ENCODE measurements at regions not wholly inside any gene's neighbourhood (a gene's known extent, or its start where the extent isn't known, plus 50 kb on each side); places are given as distances from the start of the nearest gene placed in this dataset.
"Not testable (repeated sequence)": the region's sequence is repeated elsewhere in the genome, so short reads cannot be mapped to it uniquely, and the experiment has no call there.

DNA sequence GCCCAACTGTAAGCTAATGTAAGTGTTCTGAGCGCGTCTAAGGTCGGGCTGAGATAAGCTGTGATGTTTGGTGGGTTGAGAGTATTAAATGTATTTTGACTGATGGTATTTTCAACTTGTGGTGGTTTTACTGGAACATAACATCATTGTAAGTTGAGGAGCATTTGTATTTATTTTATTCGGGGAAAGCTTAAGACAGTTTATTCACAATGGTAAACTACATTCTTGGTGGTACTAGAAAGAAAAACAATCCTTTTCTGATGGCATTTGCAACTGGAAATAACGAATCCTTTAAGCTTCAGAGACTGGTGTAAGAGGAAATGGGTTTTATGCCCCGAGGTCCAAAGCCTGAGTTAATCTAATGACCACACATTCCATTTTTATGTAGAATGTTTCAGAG, 283.3 kb upstream of the NETO1 start:
- no peak for DNase-seq (ENCODE audit: low read depth in 3 of 3, low spot score in 1 of 3)

DNA sequence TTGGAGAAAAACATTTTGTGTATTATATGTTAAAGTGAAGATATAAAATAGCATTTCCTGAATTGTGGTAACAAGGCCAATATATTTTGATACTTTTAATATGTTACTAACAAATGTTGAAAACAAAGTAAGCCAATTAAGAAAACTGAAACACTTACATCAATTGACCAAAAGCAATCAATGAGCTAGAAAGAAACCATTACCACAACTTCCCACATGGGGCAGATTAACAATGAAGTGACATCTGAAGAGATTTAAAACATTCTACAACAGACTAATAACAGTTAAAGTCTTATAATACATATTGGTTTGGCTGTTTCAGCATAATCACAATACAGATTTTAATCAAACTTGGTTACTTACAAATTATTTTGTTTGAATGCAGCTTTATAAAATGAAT, 282.4 kb upstream of the NETO1 start:
- no peak for DNase-seq (ENCODE audit: low read depth in 3 of 3, low spot score in 1 of 3)

DNA sequence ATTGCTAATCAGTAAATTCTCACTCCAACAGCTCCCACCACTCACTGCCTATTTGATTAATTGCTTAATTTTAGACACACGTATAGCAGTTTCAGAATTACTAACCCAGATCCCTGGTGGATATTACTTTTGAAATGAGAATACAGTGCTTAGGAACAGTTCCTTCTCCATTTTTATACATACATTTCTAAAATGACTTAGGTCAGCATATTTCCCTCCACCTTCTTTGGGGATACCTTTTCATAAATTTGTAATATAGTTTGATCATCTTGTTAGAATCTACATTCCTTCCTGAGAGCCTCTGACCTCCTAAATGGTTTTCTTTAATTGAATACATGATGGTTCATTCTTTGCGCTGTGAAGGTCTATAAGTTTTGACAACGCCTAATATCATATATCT, 279.8 kb upstream of the NETO1 start:
- no peak for DNase-seq (ENCODE audit: low read depth in 3 of 3, low spot score in 1 of 3)

DNA sequence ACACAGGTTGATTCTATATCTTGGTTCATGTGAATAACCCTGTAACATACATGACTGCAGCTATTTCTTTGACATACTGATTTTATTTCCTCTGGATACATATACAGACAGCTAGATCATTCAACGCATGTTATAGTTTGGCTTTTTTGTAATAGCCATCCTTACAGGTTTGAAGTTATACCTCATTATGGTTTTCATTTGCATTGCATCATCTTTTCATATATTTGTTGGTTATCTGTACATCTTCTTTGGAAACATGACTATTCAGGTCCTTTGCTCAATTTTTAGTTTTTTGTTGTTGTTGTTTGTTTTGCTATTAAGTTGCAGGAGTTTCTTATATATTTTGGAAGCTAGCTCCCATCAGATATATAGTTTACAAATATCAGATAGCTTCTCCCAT, 276.2 kb upstream of the NETO1 start:
- DNase-seq (ENCODE audit: low read depth in 3 of 3, low spot score in 1 of 3), result no peak

DNA sequence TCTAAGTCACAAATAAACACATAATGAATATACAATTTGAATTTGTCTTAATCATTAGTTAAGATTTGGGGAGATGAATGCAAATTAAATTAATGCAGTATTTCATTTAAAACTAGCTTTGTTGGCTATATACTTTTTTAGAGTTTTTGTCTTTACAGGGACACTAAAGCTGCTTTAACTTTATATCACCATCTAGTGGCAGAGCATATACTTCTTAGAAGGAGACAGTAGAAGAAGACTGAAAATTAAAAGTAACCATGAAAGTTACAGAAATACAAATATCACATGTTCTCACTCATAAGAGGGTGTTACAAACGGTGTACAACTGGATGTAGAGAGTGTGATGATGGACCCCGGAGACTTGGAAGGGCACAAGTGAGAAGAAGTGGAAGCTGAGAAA, 268.3 kb upstream of the NETO1 start:
- DNase-seq (ENCODE audit: low read depth in 3 of 3, low spot score in 1 of 3), result no peak

DNA sequence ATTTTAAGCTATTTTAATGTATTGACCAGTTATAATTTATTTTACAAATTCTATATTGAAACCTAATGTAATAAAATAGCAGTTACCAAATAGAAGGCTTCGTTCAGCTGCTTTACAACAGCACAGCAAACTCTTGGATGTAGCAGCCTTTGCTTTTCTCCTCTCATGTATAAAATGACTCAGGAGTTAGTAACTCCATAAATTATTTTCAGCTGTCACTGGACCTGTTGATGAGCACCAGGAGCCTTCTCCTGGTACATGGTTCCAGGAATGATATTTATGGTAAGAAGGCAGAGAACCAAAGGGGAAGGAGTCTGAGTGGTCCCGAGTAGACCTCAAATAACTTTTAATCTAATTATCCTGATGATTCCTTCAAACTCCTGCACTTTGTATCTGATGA, 256.4 kb upstream of the NETO1 start:
- DNase-seq (ENCODE audit: low read depth in 3 of 3, low spot score in 1 of 3), result no peak

DNA sequence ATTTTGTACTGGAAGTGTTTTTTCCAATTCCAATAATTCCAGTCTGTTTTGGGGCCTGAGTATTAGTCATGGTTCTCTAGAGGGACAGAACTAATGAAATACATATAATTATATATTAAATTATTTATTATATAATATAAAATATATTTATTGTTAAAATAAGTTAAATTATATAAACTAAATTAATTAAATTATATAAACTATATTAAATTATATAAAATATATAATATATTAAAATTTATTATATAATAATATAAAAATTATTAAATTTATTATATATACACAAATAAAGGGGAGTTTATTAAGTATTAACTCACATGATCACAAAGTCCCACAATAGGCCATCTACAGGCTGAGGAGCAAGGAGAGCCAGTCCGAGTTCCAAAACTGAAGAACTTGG, 253.4 kb upstream of the NETO1 start:
- DNase-seq (ENCODE audit: low read depth in 3 of 3, low spot score in 1 of 3), result no peak

DNA sequence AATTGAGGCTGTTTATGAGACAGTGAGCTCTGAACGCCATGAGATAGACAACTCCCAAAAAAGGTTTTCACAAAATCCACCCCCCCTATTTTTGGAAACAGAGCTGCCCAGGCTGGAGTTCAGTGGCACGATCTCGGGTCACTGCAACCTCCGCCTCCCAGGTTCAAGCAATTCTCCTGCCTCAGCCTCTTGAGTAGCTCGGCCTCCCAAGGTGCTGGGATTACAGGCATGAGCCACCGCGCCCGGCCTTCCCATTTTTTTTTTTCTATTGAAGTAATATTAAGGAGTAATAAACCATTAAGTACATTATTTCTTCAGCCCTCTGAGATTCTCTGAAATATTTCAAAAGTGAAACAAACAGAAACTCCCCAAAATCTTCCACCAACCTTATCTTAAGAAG, 252.8 kb upstream of the NETO1 start:
- DNase-seq (ENCODE audit: low read depth in 3 of 3, low spot score in 1 of 3), result no peak

DNA sequence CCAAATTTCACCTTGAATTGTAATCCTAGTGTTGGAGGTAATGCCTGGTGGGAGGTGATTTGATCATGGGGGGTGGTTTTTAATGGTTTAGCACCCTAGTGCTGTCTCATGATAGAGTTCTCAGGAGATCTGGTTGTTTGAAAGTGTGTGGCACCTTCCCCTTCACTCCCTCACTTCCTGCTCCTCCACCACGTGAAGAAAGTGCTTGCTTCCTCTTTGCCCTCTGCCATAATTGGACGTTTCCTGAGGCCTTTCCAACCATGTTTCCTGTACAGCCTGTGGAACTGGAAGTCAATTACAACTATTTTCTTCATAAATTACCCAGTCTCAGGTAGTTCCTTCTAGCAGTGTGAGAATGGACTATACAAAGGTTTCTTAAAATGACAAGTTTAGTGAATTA, 251.8 kb upstream of the NETO1 start:
- DNase-seq (ENCODE audit: low read depth in 3 of 3, low spot score in 1 of 3), result no peak

DNA sequence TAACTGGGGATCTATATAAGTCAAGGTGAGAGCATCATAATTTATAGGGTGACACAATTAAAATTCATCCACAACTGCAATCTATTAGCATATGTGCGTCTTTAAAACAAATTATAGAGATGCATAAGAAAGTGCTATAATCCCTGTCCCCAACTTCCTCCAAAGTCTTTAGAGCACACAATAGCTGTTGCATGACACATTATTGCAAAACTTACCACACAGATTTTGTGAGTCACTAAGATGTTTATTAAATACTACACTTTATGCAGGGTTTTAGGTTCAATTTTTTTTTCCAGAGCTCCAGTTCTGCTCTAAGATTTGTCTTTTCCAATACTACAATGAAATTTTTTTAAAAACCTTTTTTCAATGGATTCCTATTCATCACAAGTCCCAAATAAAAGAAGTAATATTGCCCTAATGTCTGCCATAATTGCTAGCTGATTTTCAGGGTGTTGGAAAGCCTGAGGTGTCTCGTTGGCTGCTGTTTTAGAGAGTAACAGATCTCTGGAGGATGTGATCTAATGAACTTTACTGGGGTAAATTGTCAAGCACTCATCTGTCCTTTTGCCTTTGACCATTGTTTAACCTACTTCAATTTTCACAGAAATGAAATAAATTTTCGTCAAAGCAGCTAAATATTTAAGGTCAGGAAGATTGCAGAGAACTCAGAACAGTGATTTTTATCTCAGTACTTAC, 250.5 kb upstream of the NETO1 start:
- DNase-seq (ENCODE audit: low read depth in 3 of 3, low spot score in 1 of 3), result no peak

DNA sequence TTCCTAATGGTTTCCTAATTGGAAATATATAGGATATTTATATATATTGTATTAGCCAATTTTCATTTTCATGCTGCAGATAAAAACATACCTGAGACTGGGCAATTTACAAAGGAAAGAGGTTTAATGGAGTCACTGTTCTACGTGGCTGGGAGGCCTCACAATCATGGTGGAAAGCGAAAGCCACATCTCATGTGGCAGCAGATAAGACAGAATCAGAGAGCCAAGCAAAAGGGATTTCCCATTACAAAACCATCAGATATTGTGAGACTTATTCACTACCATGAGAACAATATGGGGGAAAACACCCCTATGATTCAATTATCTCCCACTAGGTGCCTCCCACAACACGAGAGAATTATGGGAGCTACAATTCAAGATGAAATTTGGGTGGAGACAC, 242.5 kb upstream of the NETO1 start:
- no peak for DNase-seq (ENCODE audit: low read depth in 3 of 3, low spot score in 1 of 3)

DNA sequence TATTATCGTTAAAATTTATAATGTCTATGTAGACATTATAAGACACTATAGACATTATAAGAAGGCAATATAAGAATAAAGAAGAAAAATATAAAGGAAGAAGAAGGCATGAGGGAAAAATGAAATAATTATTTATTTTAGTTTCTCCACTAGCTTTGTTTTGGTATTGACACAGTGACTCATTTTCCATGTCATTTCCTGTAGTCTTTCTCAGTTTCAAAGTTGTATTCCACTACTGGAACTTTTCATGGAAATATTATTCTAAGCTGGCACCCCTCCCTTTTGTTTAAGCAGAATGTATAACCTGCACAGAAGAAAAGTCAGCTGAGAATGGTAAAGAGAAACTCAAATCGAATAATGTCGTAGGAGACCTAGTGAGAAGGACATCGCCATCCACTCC, 234.2 kb upstream of the NETO1 start:
- DNase-seq (ENCODE audit: low read depth in 3 of 3, low spot score in 1 of 3), result no peak

DNA sequence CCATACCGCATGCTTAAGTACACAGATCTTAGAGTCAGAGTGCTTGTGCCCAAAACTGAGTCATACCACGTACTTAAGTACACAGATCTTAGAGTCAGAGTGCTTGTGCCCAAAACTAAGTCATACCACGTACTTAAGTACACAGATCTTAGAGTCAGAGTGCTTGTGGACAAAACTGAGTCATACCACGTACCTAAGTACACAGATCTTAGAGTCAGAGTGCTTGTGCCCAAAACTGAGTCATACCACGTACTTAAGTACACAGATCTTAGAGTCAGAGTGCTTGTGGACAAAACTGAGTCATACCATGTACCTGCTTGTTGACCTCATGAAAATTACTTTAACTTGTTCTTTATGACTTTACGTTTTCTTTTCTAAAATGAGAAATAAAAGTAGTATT, 233.7 kb upstream of the NETO1 start:
- DNase-seq (ENCODE audit: low read depth in 3 of 3, low spot score in 1 of 3), result not testable (repeated sequence)

DNA sequence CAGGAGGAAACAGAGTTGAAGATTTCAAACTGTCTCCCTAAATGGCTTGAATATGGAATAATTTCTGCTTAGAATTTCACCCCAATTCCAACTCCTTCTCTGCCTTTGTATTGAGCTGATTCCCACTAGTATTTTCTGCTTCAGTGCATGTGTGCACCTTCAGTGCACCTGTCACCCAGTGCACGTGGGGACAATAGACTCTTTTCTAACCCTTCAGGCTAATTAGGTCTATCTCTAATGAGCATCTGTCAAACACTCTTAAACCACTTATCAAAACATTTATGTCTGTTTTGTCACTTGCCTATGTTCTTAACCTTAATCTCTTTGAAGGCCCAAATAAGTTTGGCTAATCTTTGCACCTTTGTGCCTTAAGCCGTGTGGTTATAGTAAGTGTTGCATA, 232.0 kb upstream of the NETO1 start:
- DNase-seq (ENCODE audit: low read depth in 3 of 3, low spot score in 1 of 3), result no peak

DNA sequence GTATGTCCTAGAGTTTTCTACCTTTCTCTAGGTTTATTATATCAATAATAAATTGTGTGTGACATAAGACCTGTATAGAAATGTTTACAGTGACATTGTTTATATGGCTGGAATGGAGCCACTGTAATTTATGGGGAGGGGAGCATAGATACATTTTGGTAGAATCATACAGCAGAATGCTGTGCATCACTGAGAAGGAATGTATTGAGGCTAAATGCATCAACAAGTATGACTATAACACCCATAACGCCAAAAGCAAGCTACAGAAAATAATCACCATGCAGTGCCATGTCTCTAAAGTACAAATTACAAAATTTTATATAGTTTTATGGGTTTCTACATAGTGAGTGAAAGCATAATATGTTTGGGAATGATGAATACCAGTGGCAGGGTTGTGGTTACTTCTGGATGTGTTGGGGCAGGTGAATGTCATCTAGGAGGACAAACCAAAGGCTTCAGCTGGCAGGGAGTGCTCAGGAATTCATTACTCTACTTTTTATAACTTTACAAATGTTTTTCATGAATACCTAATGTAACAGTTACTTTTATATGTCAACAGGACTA, 226.0 kb upstream of the NETO1 start:
- no peak for DNase-seq (ENCODE audit: low read depth in 3 of 3, low spot score in 1 of 3)

DNA sequence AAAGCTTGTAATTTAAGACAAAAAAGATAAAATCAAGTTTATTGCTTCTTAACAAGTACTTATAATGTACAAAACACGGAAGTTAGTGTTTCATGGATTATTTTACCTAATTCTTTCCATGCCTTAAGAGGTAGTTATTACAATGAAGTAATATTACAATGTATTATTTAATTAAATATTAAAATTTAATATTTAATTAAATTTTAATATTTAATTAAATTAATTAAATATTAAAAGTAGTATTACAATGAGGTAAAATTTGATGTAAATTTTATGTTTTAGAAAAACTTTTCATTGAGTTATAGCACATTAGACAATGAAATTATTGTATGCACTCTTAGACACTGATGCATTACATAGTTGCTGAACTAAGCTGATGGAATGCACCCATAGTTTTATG, 220.7 kb upstream of the NETO1 start:
- no peak for DNase-seq (ENCODE audit: low read depth in 3 of 3, low spot score in 1 of 3)

DNA sequence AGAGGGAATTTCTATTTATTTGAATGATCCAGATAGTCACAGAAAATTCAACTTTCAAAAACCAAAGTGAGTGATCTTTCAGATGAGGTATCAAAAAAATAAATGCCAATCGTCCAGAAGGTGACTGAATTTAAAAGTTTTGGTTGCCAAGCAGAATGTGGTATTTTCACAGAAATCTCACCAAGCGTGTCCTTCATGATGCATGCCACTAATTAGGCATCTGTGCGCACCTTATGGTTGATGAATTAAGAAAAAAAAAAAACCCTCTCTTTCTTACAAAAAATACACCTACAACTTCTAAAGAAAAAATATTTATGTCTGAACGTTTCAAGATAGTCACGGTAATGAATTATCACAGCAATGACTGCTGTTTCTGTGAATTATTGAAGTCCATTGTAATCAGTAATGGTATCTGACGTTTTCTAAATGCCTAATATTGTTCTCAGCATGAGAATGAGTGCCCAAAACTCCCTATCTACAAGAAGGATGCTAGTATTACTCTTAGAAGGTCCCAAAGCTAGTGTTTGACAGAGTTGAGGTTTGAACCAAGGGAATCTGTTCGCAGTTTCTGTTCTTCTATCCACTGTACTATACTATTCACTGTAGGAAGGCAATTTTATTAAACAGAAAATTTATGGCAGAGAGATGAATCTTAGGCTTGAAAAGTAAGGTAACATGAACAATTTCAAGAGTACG, 219.6 kb upstream of the NETO1 start:
- no peak for DNase-seq (ENCODE audit: low read depth in 3 of 3, low spot score in 1 of 3)

DNA sequence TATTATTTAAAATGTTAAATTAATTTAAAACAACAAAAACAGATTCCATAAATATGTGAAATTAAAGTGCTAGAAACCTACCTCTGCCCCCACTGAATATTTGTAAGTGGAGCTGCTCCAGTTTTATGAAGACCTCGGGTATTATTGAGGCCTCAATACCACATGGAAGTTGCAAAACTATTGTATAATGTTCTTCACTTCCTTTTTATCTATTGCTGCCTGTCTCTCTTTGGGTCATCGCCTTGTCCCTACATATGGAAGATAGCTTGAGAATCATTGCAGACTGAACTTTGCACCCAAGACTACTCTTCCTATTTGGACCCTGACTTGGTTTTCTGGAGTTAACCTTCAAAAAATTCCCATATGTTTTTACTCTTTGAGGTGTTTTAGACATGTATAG, 212.1 kb upstream of the NETO1 start:
- no peak for DNase-seq (ENCODE audit: low read depth in 3 of 3, low spot score in 1 of 3)

DNA sequence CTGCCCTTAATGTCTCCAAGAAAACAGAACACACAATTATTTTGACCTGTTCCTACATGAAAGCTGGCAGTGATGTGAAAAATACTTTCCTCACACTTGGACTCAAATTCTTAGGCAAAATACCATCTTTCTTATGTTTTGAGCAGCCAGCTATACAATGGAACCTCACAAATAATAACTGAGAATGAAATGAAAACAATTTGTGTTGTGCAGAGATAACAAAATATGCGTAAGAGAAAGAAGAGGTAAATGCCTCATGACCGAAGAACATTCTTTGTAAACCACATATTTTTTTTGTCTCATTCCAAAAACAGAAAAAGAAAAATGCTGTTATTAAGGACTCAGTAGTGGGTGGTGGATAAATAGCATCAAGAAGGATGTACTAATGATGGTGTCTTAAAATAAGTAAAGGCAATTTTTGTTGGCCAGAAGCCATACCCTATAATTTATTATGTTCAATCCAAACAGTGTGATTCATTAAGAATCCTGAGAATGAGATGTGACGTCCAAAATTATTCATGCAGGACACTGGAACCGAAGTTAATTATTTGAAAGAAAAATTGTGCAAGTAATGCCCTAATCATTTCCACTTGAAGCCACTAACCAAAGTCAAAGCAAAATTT, 193.0 kb upstream of the NETO1 start:
- DNase-seq (ENCODE audit: low read depth in 3 of 3, low spot score in 1 of 3), result no peak

DNA sequence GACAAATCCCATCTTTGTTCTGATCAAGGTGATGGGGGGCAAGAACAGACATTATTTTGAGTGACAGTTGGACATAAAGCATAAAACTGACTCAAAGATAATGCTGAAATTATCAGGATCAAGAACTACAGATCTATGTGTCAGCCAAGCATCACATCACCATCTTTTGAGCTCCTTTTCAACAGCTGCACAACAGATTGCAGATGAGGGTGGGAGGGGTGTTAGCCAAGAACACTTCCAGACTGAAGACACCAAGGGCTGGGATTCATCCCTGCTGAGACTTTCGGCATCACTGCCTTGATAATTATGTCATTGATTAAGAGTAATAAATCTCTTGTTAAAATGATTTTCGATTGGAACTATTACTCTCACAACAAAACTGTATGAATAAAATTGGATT, 191.5 kb upstream of the NETO1 start:
- no peak for DNase-seq (ENCODE audit: low read depth in 3 of 3, low spot score in 1 of 3)

DNA sequence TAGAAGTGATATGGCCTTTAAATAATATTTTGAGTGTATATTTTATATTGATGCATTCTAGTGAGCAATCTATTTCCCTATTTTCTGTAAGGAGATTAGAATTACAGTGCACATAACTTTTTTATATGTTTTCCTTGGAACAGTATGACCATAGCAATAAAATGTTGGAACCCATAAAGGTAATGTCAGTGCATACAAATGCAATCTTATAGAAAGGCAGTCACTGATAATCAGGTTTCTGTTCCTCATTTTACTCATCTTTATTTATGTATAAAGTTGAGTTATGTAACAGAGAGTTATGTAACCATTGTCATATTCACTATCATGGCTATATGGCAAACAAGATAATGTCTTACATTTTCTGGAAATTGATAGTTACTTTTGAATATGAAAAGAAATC, 179.9 kb upstream of the NETO1 start:
- no peak for DNase-seq (ENCODE audit: low read depth in 3 of 3, low spot score in 1 of 3)

DNA sequence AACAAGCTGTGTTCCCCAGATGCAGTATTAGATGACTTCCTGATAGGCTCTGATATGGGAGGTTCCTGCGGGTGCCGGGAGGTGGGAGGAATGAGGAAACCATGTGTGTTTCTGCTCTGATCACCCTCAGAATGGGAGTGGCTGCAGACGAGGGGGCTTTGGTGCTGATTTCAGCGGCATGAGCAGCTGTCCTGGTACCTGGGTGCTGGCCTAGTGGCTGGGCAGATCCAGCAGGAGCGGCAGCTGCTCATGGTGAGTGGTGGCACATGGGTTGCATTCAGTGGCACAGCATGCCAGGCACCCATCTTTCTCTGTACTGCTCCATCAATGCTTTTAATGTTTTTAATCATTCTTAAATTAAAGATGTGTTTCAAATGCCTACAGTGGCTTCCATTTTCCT, 177.2 kb upstream of the NETO1 start:
- DNase-seq (ENCODE audit: low read depth in 3 of 3, low spot score in 1 of 3), result no peak

All from stimulated activated CD4-positive, alpha-beta T cell treated with anti-CD3 and anti-CD28 coated beads, TNF-alpha, amount 100 ng/mL, for 1 hour (primary cell).